ENCODE measurements at regions not wholly inside any gene's neighbourhood (a gene's known extent, or its start where the extent isn't known, plus 50 kb on each side); places are given as distances from the start of the nearest gene placed in this dataset.
"Not testable (repeated sequence)": the region's sequence is repeated elsewhere in the genome, so short reads cannot be mapped to it uniquely, and the experiment has no call there.

GRCh38 chr13:88022431-88023208 lies 351.4 kb downstream of the SLITRK5 start:
- DNase-seq (ENCODE audit: low read depth in 1 of 2, low spot score in 1 of 2): peak in 1 of 2 experiments; percentile 38
- Histone ChIP-seq H3K27ac (replicated peaks) (no peak overlapping the region), H3K4me3 (replicated peaks; ENCODE audit: insufficient read depth, low read length) (no peak overlapping the region), H3K27me3 (ENCODE audit: insufficient read depth, poor library complexity, severe bottlenecking) (no peaks in the 10 kb centered on the region)
- TF ChIP-seq, protein P1, sequence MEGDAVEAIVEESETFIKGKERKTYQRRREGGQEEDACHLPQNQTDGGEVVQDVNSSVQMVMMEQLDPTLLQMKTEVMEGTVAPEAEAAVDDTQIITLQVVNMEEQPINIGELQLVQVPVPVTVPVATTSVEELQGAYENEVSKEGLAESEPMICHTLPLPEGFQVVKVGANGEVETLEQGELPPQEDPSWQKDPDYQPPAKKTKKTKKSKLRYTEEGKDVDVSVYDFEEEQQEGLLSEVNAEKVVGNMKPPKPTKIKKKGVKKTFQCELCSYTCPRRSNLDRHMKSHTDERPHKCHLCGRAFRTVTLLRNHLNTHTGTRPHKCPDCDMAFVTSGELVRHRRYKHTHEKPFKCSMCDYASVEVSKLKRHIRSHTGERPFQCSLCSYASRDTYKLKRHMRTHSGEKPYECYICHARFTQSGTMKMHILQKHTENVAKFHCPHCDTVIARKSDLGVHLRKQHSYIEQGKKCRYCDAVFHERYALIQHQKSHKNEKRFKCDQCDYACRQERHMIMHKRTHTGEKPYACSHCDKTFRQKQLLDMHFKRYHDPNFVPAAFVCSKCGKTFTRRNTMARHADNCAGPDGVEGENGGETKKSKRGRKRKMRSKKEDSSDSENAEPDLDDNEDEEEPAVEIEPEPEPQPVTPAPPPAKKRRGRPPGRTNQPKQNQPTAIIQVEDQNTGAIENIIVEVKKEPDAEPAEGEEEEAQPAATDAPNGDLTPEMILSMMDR (IDR thresholded peaks at IDR 0.05; ENCODE audit: insufficient read depth, low read length): no peak
- TF ChIP-seq GABPA (IDR thresholded peaks at IDR 0.05; ENCODE audit: low read depth) (no peak), SPI1 (IDR thresholded peaks at IDR 0.05; ENCODE audit: borderline replicate concordance, low read depth) (no peak), REST (IDR thresholded peaks at IDR 0.05; ENCODE audit: insufficient replicate concordance, low read depth) (no peak), POLR2AphosphoS5 (IDR thresholded peaks at IDR 0.05; ENCODE audit: low read depth) (no peak)

GRCh38 chr13:88026241-88026640 lies 355.1 kb downstream of the SLITRK5 start:
- Histone ChIP-seq H3K27me3 (ENCODE audit: insufficient read depth, poor library complexity, severe bottlenecking) (no peaks in the 10 kb centered on the region), H3K27ac (replicated peaks) (no peak overlapping the region), H3K4me3 (replicated peaks; ENCODE audit: insufficient read depth, low read length) (no peak overlapping the region)
- DNase-seq (ENCODE audit: low read depth in 1 of 2, low spot score in 1 of 2): no peak
- TF ChIP-seq POLR2AphosphoS5 (IDR thresholded peaks at IDR 0.05; ENCODE audit: low read depth) (no peak), REST (IDR thresholded peaks at IDR 0.05; ENCODE audit: insufficient replicate concordance, low read depth) (no peak), GABPA (IDR thresholded peaks at IDR 0.05; ENCODE audit: low read depth) (no peak), SPI1 (IDR thresholded peaks at IDR 0.05; ENCODE audit: borderline replicate concordance, low read depth) (no peak)
- TF ChIP-seq, protein P1 (IDR thresholded peaks at IDR 0.05; ENCODE audit: insufficient read depth, low read length): no peak

GRCh38 chr13:88031980-88032559 lies 360.9 kb downstream of the SLITRK5 start:
- TF ChIP-seq REST (IDR thresholded peaks at IDR 0.05; ENCODE audit: insufficient replicate concordance, low read depth) (no peak), SPI1 (IDR thresholded peaks at IDR 0.05; ENCODE audit: borderline replicate concordance, low read depth) (no peak)

GRCh38 chr13:88036205-88036604 lies 365.0 kb downstream of the SLITRK5 start:
- not testable (repeated sequence) for H3K27ac ChIP-seq (replicated peaks); DNase-seq (ENCODE audit: low read depth in 1 of 2, low spot score in 1 of 2); H3K4me3 ChIP-seq (replicated peaks; ENCODE audit: insufficient read depth, low read length); H3K27me3 ChIP-seq (ENCODE audit: insufficient read depth, poor library complexity, severe bottlenecking)

More at GRCh38 chr13:88031980-88032559, 360.9 kb downstream of the SLITRK5 start:
- DNase-seq (ENCODE audit: low read depth in 1 of 2, low spot score in 1 of 2): no peak
- Histone ChIP-seq H3K27me3 (ENCODE audit: insufficient read depth, poor library complexity, severe bottlenecking) (no peaks in the 10 kb centered on the region), H3K27ac (replicated peaks) (no peak overlapping the region), H3K4me3 (replicated peaks; ENCODE audit: insufficient read depth, low read length) (no peak overlapping the region)
